G401 (cell line): ENCODE measurements at regions not wholly inside any gene's neighbourhood (a gene's known extent, or its start where the extent isn't known, plus 50 kb on each side); places are given as distances from the start of the nearest gene placed in this dataset.

Experiments
- DNase-seq: peaks from one replicate; pipeline ENCODE4 v3.0.0-alpha.2; 2015; ENCODE audit warnings: low spot score
- in situ Hi-C: cut with HindIII; loops from 2 replicates; pipeline ENCODE4 v1.10.0; 2016; ENCODE audit warnings: low sequenced_read_pairs, mixed read lengths

DNA sequence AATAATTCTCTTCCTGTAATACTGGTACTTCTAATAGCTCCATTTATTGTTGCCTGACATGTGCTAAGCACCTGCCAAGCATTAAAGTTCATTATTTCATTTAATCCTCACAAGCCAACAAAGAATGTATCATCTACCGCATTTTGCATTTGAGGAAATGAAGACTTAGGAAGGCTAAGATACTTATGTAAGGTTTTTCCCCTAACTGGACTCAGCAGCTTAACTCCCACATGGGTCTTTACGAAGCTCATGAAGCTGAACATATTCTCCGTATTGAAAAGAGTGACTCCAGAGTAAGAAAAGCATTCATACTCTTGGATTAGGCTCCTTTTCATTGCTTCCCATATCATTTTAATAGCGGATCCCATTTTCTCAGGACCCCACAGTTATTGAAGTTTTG lies 155.7 kb upstream of the TMEM72 start:
- no peak for DNase-seq
- in situ Hi-C loops = no loop called here

DNA sequence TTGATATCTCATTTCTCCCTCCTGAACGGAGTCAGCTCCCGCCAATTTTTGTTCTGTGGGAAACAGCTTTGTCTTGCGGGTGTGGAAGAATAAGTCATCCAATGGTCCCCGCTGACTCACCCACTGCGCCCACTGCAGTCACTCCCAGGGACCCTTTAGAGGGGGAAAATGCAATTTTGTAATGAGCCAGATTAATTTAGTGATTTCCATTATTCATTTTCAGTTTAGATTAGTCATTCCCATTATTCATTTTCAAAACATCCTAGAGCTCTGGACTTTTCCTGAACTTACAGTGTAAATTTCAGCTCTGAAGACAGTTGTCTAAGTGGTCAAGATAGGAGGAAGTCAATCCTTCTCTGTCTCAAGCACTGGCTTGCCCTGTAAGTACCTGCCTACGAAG lies 154.9 kb upstream of the TMEM72 start:
- in situ Hi-C loops = no loop called here
- no peak for DNase-seq

DNA sequence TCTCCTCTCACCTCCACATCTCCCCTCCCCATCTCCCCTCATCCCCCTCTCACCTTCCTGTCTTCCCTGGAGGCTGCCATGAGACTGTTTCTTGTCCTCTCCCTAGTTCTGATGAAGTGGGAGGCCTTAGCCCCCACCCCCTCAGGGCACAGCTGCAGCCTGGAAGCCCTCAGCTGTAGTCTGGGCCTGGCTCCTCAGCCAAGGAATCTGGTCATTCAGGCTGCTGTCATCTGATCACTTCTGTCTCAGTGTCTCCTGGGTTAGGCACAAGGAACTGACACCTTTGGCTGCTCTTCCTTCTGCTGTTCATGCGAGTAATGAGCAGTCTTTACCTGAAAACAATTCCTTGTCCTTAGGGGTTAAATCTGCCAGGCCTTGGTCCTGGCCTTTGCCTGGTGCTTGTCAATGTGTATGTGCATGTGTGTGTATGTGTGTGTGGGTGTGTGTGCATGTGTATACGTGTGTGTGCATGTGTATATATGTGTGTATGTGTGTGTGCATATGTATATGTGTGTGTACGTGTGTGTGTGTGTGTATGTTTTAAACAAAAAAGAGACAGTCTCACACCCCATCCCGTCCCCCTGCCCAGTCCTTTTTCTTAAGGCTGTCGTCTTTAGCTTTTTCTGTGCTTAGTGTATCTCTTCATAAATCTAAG lies 153.5 kb upstream of the TMEM72 start:
- in situ Hi-C loops = no loop called here
- no peak for DNase-seq

DNA sequence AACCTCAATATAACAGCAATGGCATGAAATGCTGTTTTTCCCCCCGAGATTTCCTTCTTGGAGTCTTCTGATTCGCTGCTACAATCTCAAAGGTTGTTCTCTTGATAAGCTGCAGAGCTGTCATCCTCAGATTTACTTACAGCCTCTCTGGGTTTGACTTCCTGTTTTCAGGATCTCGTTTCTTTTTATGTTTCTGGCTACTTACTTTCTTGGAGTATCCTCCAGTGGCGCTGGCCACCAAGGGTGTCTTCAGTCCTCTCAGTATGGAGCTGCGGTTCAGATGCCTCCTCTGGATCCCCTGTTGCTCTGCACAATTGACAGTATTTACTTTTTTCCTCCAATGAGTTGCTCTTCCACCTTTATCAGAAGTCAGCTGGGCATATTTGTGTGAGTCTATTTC lies 152.0 kb upstream of the TMEM72 start:
- in situ Hi-C loops = no loop called here
- DNase-seq = no peak

DNA sequence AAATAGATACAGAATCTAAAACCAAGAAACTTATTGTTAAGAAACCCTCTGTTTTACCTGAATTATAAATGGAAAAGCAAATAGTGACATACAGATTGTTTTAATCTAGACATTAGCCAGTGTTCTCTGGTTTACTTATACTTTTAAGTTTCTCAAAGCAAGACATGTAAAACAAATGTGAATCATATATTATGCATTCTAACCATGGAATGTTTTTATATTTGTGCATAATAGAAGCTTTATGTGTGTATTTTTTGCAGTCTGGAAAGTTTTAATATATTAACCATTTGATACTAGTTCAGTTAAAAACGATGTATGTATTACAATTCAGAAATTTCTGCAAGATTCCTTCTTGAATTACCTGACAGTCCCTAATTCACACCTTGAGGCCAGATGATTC lies 150.6 kb upstream of the TMEM72 start:
- DNase-seq = no peak
- in situ Hi-C loops = no loop called here

DNA sequence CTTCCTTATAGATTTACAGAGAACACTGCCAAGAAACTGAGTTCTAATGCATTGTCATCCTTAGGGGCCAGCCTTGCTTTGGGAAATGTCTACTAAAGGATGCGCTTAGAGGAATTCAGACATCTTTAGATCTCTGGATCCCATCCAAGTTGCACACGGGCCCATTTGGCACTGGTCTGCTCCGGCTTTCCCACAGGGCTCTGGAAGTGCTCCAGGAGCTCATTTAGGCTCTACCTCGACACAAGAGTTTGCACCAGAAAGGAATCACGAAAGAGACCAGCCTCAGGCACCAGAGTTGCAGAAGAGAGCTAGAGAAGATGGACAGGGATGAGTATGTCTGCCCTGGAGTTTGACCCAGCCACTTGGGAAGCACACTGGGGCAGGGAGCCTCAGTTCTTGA lies 150.1 kb upstream of the TMEM72 start:
- peak; percentile 12 for DNase-seq
- in situ Hi-C loops = no loop called here

DNA sequence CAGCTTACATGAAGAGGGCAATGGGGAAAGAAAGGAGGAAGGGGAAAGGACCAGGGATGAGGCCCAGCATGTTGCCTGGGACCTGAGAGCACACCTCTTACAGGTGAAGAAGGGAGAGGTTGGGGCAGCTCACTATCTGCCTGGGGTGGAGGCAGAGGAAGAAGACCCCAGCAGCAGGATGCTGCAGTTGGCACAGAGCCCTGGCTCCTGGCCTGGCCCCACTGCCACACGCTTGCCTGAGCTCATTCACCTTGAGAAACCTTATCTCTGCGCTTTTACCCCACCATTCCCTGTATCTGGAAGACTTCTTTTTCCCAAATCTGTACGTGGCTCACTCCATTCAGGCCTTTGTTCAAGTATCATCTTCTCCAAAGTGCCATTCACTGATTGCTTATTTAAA lies 147.8 kb upstream of the TMEM72 start:
- in situ Hi-C loops = no loop called here
- no peak for DNase-seq

DNA sequence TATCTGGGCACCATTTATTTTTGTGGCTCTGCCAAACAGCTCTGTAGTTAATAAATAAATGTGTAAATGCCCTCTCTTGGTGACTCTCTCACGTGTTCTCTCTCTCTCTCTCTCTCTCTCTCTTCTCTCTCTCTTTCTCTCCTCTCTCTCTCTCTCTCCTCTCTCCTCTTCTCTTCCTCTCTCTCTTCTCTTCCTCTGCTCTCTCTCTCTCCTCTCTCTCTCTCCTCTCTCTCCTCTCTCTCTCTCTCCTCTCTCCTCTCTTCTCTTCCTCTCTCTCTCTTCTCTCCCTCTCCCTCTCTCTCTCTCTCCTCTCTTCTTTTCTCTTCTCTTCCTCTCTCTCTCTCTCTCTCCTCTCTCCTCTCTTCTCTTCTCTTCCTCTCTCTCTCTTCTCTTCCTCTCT lies 145.8 kb upstream of the TMEM72 start:
- DNase-seq = no peak
- in situ Hi-C loops = no loop called here

DNA sequence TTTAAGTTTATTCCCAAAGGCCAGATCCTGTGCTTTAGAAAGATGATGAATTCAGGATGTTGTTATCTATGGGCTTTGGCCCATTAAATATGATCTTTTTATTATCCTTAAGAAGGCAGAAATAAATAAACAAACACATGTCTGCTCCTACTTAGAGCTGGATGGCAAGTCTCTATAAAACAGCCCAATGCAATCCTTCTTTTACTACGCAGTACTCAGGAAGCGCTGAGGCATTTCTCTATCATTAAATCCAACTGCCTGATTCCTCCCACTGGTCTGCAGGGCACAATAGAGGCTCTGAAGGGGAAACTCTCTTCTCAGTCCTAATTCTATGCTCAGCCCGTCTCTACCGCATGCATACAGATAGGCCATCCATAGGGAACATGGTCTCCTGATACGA lies 144.5 kb upstream of the TMEM72 start:
- DNase-seq = no peak
- in situ Hi-C loops = no loop called here

DNA sequence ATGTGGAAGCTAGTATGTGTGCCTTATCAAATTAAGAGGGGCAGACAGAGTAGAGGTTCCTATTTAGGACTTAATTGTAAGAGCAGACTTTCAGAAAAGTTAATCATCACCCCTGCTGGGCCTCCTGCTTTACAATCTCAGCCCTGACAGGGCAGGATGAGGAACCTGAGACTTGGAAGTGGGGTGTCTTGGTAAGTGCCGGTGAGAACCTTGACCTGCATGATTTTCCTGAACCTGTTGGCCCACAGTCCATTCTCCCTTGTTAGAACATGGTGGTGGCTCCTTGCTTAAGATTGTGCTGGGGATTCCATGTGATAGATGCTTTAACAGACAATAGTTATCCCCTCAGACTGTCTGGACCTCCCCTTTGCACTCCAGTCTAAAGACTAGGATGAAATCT lies 141.7 kb upstream of the TMEM72 start:
- no peak for DNase-seq
- in situ Hi-C loops = no loop called here

DNA sequence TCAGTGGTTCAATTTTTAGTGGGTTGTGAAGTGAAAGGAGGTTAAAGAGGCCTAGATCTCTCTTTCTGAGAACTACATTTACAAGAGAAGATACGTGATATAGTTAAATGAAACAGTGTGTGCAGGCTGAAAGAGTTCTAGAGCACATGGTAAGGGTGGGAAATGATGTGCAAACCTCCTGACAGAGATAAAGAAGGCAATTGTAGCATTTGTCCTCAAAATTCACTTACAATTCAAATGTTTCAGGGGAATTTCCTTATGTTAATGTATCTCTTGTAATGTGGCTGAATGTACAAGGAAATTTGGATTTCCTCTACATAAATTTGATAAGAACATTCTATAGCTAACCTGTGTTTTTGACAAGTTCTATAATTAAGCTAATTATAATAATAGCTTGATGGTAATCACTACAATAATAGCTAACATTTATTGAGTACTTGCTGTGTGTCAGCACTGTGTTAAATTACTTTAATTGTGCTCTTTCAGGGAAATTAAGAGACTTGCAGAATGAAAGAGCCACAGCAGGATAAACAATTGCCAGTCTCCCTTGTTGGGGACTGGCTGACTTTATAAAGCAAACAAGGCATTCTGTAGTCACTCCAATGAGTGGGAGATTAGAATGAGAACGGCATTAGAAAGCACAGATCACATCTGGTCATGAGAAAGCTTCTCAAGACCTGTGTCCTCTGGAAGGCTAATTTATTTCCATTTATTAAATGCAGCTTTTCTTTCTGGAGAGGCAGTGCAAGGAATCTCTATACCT lies 139.7 kb upstream of the TMEM72 start:
- no peak for DNase-seq
- in situ Hi-C loops = no loop called here

DNA sequence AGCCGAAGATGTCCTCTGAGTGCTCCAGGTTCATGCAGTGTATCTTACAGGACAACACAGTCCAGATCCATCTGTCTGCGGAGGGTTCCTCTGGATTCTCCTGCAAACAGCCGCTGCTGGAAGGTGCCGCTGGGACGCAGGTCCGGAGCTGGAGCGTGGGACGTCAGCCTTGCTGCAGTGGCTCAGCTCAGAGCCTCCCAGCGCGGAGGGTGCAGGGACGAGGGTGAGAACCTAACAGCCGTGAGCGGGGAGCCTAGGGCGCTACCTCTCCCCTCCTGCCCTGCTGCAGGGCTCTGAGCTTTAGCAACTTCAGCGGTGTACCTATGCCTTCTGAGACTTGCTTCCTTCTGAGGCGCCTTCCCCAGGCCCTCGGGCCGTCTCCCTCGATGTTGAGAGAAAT lies 137.6 kb upstream of the TMEM72 start:
- in situ Hi-C loops = no loop called here
- no peak for DNase-seq

DNA sequence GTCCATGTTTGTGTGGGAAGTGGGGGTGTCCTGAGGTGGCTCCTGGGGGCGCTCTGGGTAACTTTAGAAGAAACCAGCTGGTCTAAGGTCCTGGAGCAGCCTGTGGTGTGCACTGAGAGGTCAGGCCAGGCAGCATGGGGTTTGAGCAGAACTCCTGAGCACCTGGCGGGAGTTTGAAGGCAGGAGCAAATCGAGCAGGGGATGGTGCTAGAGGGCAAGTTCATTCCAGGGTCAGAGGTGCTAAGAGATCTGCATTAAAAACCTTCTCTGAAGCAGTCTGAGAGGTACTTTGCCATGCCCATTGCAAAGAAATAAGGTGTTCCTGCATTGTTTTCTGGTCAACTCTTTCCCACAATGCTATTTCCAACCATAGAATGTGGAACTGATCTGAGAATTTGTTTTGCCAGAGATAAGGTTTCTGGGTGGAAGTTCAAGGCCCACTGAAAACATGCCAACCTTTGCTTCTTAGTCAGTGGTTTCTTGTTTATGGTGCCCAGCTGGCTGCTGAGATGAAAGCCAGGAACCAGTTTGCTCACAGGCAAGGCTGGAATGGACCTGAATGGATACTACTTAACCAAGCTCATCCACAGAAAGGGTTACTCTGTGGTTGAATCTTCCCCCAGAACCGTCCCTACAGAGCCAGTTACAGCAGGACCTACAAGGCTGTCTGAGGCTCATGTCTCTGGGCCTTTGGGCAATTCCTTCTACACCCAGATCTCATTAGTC lies 136.3 kb upstream of the TMEM72 start:
- no peak for DNase-seq
- in situ Hi-C loops = no loop called here

DNA sequence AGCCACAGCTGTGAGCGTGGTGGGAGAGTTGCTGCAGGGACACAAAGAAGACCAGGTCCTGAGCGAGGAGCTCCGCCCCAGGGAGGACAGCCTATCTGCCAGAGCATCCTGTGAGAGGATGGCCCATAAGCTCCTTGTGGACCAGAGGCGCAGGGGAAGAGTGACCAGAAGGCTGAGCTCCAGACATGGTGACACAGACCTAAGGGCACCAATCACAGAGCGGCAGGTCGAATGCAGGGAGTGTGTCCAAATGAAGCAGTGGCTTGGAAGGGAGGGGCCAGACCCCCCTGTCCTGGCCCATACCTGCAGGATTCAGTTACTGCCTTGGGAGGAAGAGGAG lies 135.8 kb upstream of the TMEM72 start:
- no peak for DNase-seq
- in situ Hi-C loops = no loop called here

DNA sequence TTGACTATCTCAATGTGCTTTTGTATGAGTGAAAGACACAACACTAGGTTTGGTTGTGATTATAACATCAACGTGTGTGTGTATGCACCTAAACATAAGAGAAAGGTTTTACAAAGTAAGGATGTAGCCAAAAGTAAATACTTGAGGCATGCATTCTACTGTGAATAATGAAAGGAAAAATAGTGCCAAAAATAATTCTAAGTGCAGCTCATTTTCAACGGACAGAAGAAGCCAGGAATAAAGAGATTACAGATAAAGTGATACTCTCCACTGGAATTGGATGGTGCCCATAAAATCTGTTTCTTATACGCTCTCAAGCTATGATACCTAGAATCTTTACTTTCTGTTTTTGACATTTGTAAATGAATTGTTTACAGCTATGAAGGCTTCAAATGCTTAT lies 135.0 kb upstream of the TMEM72 start:
- in situ Hi-C loops = no loop called here
- DNase-seq = no peak

DNA sequence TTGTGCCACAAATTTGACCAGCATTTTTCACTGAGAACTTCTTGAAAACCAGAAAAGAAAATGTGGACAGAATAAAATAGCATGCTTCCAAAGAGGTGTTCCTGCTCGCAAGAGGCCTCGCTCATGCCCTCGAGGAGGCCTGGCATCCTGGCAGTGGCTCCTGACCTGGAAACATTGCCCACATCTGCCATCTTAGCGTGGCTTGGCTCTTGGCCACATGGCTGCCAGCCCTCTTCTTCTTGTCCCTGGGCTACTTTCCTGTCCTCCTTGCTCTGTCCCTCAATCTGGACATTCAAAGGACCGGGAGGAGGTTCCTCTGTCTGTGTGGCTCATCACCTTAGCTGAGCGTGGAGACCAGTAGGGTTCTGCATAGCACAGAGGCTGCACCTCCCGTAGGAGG lies 131.6 kb upstream of the TMEM72 start:
- in situ Hi-C loops = no loop called here
- DNase-seq = peak; percentile 34

DNA sequence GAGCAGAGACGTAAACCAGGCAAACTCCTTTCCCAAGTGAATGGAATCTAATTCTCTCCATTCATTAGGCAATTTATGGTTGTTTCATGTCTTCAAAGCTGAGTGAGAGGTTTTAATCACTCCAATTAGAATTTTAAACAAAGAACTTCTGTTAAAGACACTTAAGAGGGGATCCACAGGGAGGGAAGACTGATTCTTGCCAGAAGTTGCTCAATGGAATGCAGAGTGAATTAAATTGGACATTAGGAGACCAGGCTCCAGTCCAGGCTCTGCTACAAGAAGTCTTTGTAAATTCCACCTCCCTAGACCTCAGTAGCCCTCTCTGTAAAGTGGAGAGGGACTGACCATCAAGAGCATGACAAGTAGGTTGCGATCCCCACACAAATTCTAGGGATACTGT lies 130.7 kb upstream of the TMEM72 start:
- in situ Hi-C loops = no loop called here
- DNase-seq = no peak

DNA sequence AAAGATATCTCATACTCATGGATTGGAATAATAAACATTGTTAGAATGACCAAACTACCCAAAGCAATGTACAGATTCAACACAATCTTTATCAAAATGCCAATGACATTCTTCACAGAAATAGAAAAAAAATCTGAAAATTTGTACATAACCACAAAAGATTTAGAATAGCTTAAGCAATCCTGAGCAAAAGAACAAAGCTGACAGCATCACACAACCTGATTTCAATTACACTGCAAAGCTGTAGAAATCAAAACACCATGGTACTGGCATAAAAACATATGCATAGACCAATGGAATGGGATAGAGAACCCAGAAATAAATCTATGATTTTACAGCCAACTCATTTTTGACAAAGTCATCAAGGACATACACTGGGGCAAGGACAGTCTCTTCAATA lies 130.0 kb upstream of the TMEM72 start:
- no peak for DNase-seq
- in situ Hi-C loops = no loop called here

DNA sequence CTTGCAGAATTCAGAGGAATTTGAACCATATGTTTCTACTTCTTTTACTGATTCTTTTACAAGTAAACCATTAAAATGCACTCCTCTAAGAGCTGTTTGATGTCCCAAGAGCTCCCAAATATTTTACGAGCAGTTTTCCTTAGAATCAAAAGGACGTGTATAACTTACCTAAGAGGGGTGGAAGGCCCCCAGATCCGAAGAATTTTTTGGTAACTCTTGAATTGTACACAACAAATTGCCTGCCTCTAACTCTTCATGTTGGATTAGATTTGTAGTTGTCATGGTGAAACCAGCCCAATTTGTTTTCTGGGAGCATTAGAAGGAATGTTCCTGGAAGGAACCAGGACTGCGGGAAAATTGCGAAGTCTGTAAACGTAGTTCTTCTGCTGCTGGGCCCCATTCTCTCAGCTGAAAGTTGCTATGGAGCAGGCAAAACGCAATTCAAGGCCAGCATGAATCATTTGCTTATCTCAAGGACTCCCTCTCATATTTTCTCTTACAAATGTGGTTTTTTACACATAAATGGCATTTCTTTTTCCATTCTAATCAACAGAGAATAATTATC lies 124.8 kb upstream of the TMEM72 start:
- in situ Hi-C loops = no loop called here
- no peak for DNase-seq

DNA sequence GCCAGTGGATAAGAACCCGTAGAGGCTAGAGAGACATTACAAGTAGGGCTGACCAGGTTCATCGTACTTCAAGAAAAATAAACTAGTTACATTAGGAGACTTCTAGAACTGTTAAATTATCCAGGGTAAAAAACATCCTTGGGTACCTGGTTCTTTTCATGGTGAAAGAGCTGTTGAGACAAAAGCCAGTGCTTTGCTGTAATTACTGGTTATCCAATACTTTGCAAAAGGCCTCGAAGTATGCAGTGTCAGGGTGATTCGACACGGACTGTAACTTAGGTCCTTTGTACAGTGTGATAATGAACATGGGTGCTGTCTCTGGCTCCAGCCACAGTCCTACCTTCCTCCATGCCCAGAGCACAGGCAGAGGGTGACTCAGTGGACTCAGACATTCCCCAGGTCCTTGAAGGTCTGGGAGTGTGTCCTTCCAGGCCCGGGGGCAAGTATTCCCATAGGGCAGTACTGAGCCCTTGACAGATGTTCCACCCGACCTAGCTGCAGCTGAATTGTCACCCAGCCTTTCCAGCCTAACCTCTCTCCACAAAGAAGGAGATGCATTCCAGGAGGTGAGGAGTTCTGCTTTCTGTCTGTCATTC lies 123.6 kb upstream of the TMEM72 start:
- no peak for DNase-seq
- in situ Hi-C loops = no loop called here
